ENCODE measurements at regions not wholly inside any gene's neighbourhood (a gene's known extent, or its start where the extent isn't known, plus 50 kb on each side); places are given as distances from the start of the nearest gene placed in this dataset.

DNA sequence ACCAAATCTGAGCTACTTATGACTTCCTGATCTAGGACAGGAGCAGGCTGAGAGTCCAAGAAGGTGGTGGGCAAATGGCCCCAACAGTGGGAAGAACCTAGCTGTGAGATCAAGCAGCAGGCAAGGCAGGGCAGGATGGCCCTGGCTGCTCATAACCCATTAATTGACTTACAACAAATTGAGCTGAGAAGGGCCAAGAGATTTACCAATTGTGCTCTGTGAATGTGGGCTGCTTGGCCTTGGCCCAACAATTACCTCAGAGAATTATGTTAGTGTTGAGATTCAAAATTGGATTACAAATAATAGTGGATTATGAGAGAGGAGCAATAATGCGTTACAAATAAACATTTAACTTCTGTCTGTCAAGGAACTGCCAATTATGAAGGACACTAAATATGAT lies 956.5 kb downstream of the KCNMA1 start:
- H3K9me2 ChIP-seq (replicated peaks; ENCODE audit: low read depth, low read length), result no peaks in the 10 kb centered on the region
- no peak overlapping the region for H3K4me3 ChIP-seq (ENCODE audit: low read length, poor library complexity, severe bottlenecking)
- TF ChIP-seq, protein P1, sequence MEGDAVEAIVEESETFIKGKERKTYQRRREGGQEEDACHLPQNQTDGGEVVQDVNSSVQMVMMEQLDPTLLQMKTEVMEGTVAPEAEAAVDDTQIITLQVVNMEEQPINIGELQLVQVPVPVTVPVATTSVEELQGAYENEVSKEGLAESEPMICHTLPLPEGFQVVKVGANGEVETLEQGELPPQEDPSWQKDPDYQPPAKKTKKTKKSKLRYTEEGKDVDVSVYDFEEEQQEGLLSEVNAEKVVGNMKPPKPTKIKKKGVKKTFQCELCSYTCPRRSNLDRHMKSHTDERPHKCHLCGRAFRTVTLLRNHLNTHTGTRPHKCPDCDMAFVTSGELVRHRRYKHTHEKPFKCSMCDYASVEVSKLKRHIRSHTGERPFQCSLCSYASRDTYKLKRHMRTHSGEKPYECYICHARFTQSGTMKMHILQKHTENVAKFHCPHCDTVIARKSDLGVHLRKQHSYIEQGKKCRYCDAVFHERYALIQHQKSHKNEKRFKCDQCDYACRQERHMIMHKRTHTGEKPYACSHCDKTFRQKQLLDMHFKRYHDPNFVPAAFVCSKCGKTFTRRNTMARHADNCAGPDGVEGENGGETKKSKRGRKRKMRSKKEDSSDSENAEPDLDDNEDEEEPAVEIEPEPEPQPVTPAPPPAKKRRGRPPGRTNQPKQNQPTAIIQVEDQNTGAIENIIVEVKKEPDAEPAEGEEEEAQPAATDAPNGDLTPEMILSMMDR (conservative IDR thresholded peaks at IDR 0.05; ENCODE audit: low read length), result no peak
- TF ChIP-seq EZH2phosphoT487 (IDR thresholded peaks at IDR 0.05; ENCODE audit: borderline replicate concordance), result no peak
- no peaks in the 10 kb centered on the region for H4K20me1 ChIP-seq (ENCODE audit: insufficient read depth, low read length, poor library complexity, severe bottlenecking)
- no peak overlapping the region for H3K4me2 ChIP-seq (ENCODE audit: low read depth, low read length, poor library complexity, severe bottlenecking)
- no peaks in the 10 kb centered on the region for H3K36me3 ChIP-seq (ENCODE audit: insufficient read depth, low read length)
- H3K27me3 ChIP-seq (ENCODE audit: insufficient read depth, low read length, poor library complexity, severe bottlenecking), result no peaks in the 10 kb centered on the region
- no peaks in the 10 kb centered on the region for H3F3A ChIP-seq (ENCODE audit: low read depth)
- no peaks in the 10 kb centered on the region for H3K4me1 ChIP-seq (ENCODE audit: insufficient read depth, low read length, poor library complexity, severe bottlenecking)
- no peaks in the 10 kb centered on the region for H3K9me3 ChIP-seq (ENCODE audit: insufficient read depth, low read depth, low read length)
- no peaks in the 10 kb centered on the region for H3K79me2 ChIP-seq (ENCODE audit: insufficient read depth, low read length)
- H3K9ac ChIP-seq (ENCODE audit: low read depth, low read length, poor library complexity, severe bottlenecking), result no peak overlapping the region
- H2AFZ ChIP-seq (ENCODE audit: low read length), result no peak overlapping the region

DNA sequence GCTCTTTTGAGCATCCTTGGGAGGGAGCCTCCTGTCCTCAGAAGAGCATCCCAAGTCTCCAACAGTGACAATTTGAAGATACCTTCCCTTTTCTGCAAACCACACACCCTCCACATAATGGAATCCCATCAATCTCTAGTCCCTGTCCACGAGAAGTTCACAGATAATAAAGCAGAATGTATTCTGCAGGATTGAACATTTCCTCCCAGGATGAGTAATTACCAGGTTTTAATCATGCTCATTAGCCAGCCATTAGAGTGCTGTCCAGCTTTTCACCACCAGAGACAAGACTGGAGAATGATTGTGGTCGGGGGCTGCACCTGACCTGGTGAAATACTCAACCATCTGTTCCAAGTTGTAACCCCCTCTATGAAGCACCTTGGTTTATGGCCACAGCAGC lies 958.6 kb downstream of the KCNMA1 start:
- no peak for TF ChIP-seq EZH2phosphoT487 (IDR thresholded peaks at IDR 0.05; ENCODE audit: borderline replicate concordance)
- TF ChIP-seq, protein P1 (conservative IDR thresholded peaks at IDR 0.05; ENCODE audit: low read length), result no peak
- Histone ChIP-seq H3K9me3 (ENCODE audit: insufficient read depth, low read depth, low read length) (no peaks in the 10 kb centered on the region), H3F3A (ENCODE audit: low read depth) (no peaks in the 10 kb centered on the region), H2AFZ (ENCODE audit: low read length) (no peak overlapping the region), H3K4me1 (ENCODE audit: insufficient read depth, low read length, poor library complexity, severe bottlenecking) (no peaks in the 10 kb centered on the region), H3K9ac (ENCODE audit: low read depth, low read length, poor library complexity, severe bottlenecking) (no peak overlapping the region), H3K27me3 (ENCODE audit: insufficient read depth, low read length, poor library complexity, severe bottlenecking) (no peaks in the 10 kb centered on the region), H3K4me3 (ENCODE audit: low read length, poor library complexity, severe bottlenecking) (no peak overlapping the region), H3K36me3 (ENCODE audit: insufficient read depth, low read length) (no peaks in the 10 kb centered on the region), H4K20me1 (ENCODE audit: insufficient read depth, low read length, poor library complexity, severe bottlenecking) (no peaks in the 10 kb centered on the region), H3K9me2 (replicated peaks; ENCODE audit: low read depth, low read length) (no peaks in the 10 kb centered on the region), H3K4me2 (ENCODE audit: low read depth, low read length, poor library complexity, severe bottlenecking) (no peak overlapping the region), H3K79me2 (ENCODE audit: insufficient read depth, low read length) (no peaks in the 10 kb centered on the region)

DNA sequence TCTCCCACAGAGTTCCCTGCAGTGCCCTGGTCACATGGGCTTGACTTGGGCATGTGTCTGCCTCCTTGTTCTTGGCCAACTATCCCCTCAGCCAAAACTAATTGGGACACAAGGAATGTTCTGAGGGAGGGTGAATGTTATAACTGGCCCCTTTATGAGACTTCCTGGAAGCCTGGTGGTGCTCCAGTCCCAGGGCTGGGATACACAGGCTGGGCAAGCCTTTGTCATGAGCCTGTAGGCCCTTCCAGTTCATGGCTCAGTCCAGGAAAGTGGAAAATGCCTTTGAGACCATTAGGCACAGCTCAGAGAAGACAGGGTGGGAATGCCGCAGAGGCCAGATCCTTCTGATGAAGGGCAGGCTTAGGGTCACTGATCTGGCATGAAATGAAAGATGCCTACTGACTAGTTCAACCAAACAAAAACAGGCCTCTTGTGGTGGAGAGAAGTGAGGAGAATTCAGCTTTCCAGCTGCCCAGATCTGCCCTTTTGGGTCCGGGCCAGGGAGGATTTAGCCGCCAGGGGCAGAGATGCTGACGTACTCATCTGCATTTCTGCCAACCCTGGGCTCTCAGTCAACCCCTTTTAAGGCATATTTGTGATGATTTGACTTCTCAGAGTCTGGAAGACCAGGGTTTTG lies 961.5 kb downstream of the KCNMA1 start:
- no peak overlapping the region for H2AFZ ChIP-seq (ENCODE audit: low read length)
- H3K4me2 ChIP-seq (ENCODE audit: low read depth, low read length, poor library complexity, severe bottlenecking), result no peak overlapping the region
- no peaks in the 10 kb centered on the region for H3K36me3 ChIP-seq (ENCODE audit: insufficient read depth, low read length)
- H3K4me1 ChIP-seq (ENCODE audit: insufficient read depth, low read length, poor library complexity, severe bottlenecking), result peaks cover 7% of the 10 kb centered on the region
- no peak overlapping the region for H3K9ac ChIP-seq (ENCODE audit: low read depth, low read length, poor library complexity, severe bottlenecking)
- no peaks in the 10 kb centered on the region for H4K20me1 ChIP-seq (ENCODE audit: insufficient read depth, low read length, poor library complexity, severe bottlenecking)
- TF ChIP-seq, protein P1 (conservative IDR thresholded peaks at IDR 0.05; ENCODE audit: low read length), result no peak
- TF ChIP-seq EZH2phosphoT487 (IDR thresholded peaks at IDR 0.05; ENCODE audit: borderline replicate concordance), result no peak
- no peaks in the 10 kb centered on the region for H3K79me2 ChIP-seq (ENCODE audit: insufficient read depth, low read length)
- H3F3A ChIP-seq (ENCODE audit: low read depth), result no peaks in the 10 kb centered on the region
- no peaks in the 10 kb centered on the region for H3K27me3 ChIP-seq (ENCODE audit: insufficient read depth, low read length, poor library complexity, severe bottlenecking)
- H3K4me3 ChIP-seq (ENCODE audit: low read length, poor library complexity, severe bottlenecking), result no peak overlapping the region
- H3K9me2 ChIP-seq (replicated peaks; ENCODE audit: low read depth, low read length), result no peaks in the 10 kb centered on the region
- H3K9me3 ChIP-seq (ENCODE audit: insufficient read depth, low read depth, low read length), result no peaks in the 10 kb centered on the region

All from Loucy (cell line).